Dermis blood vessel endothelial cell (primary cell): ENCODE measurements at regions not wholly inside any gene's neighbourhood (a gene's known extent, or its start where the extent isn't known, plus 50 kb on each side); places are given as distances from the start of the nearest gene placed in this dataset.
"Not testable (repeated sequence)": the region's sequence is repeated elsewhere in the genome, so short reads cannot be mapped to it uniquely, and the experiment has no call there.

ENCODE experiments used
- DNase-seq: peaks from one replicate; pipeline ENCODE4 v3.0.0; 2010

- DNase-seq: no peak
Observed at GRCh38 chr2:11996618-11997017, 250.2 kb downstream of the LPIN1 start.

- DNase-seq: no peak
Observed at GRCh38 chr2:11997142-11997541, 250.7 kb downstream of the LPIN1 start.

GRCh38 chr2:11998218-11998617 lies 251.8 kb downstream of the LPIN1 start:
- peak; percentile 62 for DNase-seq

- no peak for DNase-seq
Observed at GRCh38 chr2:11998626-11999378, 252.4 kb downstream of the LPIN1 start.

GRCh38 chr2:12001621-12002020 lies 255.2 kb downstream of the LPIN1 start:
- no peak for DNase-seq

GRCh38 chr2:12002215-12002614 lies 255.8 kb downstream of the LPIN1 start:
- no peak for DNase-seq

- no peak for DNase-seq
Observed at GRCh38 chr2:12004713-12005112, 258.3 kb downstream of the LPIN1 start.

GRCh38 chr2:12005886-12006681 lies 259.7 kb downstream of the LPIN1 start:
- peak; percentile 77 for DNase-seq

GRCh38 chr2:12006850-12007249 lies 260.4 kb downstream of the LPIN1 start:
- peak; percentile 75 for DNase-seq

- DNase-seq: no peak
Observed at GRCh38 chr2:12007282-12007681, 260.9 kb downstream of the LPIN1 start.

GRCh38 chr2:12008425-12009061 lies 262.1 kb downstream of the LPIN1 start:
- DNase-seq: no peak

- DNase-seq: no peak
Observed at GRCh38 chr2:12009323-12009905, 263.0 kb downstream of the LPIN1 start.

- no peak for DNase-seq
Observed at GRCh38 chr2:12010059-12010458, 263.6 kb downstream of the LPIN1 start.

- DNase-seq: no peak
Observed at GRCh38 chr2:12010779-12011178, 264.3 kb downstream of the LPIN1 start.

- no peak for DNase-seq
Observed at GRCh38 chr2:12014088-12014960, 267.9 kb downstream of the LPIN1 start.

- DNase-seq: no peak
Observed at GRCh38 chr2:12017499-12018157, 271.2 kb downstream of the LPIN1 start.

GRCh38 chr2:12018726-12019125 lies 272.3 kb downstream of the LPIN1 start:
- not testable (repeated sequence) for DNase-seq

- DNase-seq: no peak
Observed at GRCh38 chr2:12020833-12021469, 274.5 kb downstream of the LPIN1 start.

- DNase-seq: peak; percentile 73
Observed at GRCh38 chr2:12024197-12024907, 277.9 kb downstream of the LPIN1 start.

GRCh38 chr2:12027136-12027535 lies 280.7 kb downstream of the LPIN1 start:
- DNase-seq: peak; percentile 37
